ENCODE measurements at regions not wholly inside any gene's neighbourhood (a gene's known extent, or its start where the extent isn't known, plus 50 kb on each side); places are given as distances from the start of the nearest gene placed in this dataset.
A peak's percentile ranks its signal among the peaks of the same experiment; 100 is the strongest.

DNA sequence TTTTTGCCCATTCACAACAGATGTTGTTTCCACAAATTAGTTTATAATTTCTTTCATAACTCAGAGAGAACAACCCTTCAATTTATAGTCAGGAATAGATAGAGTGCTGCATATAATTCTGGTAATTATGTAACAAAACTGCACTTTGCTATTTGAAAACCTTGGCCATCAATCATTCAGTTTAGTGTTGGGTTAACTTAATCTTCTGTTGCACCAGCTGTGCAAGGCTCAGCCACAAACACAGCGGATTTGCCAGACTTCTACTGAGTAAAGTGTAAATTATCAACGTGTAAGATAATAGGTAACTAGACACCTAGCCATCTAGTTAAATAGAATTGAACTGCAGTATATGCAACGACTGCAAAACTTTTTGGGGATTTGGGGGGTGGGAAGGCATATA, 1064.3 kb upstream of the EPHA6 start:
- H3K27ac ChIP-seq: no peak overlapping the region
- TF ChIP-seq ZFX (IDR thresholded peaks at IDR 0.05): no peak
- TF ChIP-seq, protein P1, sequence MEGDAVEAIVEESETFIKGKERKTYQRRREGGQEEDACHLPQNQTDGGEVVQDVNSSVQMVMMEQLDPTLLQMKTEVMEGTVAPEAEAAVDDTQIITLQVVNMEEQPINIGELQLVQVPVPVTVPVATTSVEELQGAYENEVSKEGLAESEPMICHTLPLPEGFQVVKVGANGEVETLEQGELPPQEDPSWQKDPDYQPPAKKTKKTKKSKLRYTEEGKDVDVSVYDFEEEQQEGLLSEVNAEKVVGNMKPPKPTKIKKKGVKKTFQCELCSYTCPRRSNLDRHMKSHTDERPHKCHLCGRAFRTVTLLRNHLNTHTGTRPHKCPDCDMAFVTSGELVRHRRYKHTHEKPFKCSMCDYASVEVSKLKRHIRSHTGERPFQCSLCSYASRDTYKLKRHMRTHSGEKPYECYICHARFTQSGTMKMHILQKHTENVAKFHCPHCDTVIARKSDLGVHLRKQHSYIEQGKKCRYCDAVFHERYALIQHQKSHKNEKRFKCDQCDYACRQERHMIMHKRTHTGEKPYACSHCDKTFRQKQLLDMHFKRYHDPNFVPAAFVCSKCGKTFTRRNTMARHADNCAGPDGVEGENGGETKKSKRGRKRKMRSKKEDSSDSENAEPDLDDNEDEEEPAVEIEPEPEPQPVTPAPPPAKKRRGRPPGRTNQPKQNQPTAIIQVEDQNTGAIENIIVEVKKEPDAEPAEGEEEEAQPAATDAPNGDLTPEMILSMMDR (conservative IDR thresholded peaks at IDR 0.05): no peak

DNA sequence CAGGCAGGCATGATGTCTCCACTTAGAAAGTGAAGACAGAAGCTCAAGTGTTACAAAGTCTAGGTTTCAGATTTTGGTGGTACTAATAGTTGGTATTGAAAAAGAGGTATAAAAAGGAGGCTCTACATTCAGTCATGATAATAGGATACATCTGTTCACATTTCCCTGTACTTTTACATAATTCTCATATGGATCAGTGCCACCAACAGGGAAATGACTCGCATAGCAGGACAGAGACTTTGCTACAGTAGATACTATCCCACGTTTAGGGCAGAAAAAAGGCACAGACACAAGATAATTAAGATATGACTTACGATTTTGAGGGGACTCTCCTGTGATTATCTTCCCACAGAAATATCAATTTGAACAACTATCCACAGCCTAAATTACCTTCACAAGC, 1062.9 kb upstream of the EPHA6 start:
- TF ChIP-seq, protein P1 (conservative IDR thresholded peaks at IDR 0.05): no peak
- no peak for TF ChIP-seq ZFX (IDR thresholded peaks at IDR 0.05)
- no peak overlapping the region for H3K27ac ChIP-seq

DNA sequence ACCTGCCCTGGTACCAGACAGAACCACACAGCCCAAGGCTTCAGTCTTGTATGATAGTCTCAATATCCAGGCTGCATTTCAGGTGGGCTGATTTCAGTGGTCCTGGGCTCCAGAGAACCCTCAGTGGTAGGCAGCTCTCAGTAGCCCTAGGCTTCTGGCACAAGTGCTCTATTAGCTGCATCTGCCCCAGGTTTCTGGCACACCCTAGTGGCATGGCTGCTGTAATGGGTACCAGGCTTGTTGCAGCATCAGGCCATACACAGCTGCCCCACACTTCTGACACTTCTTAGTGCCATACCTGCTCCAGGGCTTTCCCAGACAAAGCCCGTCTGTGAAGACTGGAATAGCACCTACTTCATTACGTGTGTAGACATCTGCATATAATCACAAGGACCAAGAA, 1062.2 kb upstream of the EPHA6 start:
- H3K27ac ChIP-seq: no peak overlapping the region
- TF ChIP-seq, protein P1 (conservative IDR thresholded peaks at IDR 0.05): peak; percentile 8; the same call in 1 of the 2 replicates
- no peak for TF ChIP-seq ZFX (IDR thresholded peaks at IDR 0.05)

DNA sequence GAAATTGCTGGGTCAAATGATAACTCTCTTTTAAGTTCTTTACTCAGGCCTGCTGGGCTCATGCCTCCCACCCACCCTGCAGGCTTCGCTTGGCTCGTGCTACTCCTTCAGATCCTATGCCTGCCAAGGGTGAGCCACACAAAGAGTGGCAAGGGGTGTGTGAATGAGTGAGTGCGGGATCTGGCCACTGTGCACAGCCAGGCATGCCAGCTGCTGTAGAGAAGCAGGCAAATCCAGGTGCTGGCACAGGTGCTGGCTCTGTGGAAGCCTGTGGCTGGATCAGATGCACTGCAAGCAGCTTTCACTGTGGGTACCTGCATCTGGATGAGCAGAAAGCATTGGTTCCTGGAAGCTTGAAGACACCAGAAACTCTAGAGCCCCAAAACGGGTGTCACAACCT, 1055.7 kb upstream of the EPHA6 start:
- TF ChIP-seq, protein P1 (conservative IDR thresholded peaks at IDR 0.05): no peak
- TF ChIP-seq ZFX (IDR thresholded peaks at IDR 0.05): no peak
- no peak overlapping the region for H3K27ac ChIP-seq

DNA sequence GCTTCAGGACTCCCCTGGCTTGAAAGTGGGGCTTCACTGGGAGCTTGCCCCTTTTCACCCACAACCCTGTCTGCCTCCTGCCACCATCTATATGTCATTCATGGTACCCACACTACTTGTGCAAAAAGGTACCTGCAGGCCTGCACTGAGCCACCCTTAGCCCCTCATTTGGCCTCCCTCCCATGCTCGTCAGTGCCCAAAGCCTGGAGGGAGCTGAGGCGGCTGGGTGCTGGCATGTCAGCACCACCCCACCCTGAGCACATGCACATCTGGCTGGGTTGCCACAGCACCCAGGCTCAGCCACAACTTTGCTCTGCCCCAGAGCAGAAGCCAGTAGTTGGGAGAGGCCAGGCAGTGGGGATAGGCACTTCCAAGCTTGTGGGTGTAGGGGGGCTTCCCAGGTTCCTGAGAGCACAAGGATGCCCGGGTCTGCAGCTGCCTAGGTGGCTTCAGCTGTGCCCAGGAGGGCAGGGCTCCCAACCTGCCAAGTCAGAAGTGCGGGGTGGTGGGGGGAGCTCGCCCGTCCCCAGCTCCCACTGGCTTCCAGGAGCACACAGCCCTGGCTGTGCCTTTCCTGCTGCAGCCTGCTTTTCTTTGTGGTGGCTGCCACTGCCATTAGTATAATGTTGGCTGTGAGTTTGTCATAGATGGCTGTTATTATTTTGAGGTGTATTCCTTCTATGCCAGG, 1054.6 kb upstream of the EPHA6 start:
- H3K27ac ChIP-seq: no peak overlapping the region
- TF ChIP-seq, protein P1 (conservative IDR thresholded peaks at IDR 0.05): no peak
- TF ChIP-seq ZFX (IDR thresholded peaks at IDR 0.05): no peak

DNA sequence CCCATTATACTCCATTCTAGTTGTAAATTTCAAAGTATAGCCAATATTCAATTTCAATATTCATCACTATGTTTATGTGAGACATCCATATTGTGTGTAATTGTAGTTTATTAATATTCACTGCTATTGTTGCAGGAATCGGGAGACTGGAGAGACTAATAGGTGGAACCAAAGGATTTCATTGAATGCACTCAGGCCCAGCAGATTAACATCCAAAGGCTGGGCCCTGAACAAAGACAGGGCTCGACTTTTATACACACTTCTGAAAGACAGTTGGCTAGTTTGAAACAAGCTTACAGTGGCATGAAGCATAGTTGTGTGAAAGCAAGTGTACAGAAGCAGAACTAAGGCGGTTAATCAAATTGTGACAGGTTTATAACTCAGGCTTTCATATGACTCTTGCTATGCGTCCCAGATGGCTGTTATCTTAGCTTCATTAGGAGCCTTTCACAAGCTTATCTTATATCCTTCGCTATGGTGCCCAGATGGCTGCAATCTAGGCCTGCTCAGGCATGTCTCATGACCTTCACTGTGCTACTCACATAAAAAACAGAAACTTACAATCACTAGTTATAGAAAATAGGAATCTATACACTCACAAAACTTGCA, 1038.8 kb upstream of the EPHA6 start:
- TF ChIP-seq, protein P1 (conservative IDR thresholded peaks at IDR 0.05): no peak
- TF ChIP-seq ZFX (IDR thresholded peaks at IDR 0.05): no peak
- H3K27ac ChIP-seq: no peak overlapping the region

DNA sequence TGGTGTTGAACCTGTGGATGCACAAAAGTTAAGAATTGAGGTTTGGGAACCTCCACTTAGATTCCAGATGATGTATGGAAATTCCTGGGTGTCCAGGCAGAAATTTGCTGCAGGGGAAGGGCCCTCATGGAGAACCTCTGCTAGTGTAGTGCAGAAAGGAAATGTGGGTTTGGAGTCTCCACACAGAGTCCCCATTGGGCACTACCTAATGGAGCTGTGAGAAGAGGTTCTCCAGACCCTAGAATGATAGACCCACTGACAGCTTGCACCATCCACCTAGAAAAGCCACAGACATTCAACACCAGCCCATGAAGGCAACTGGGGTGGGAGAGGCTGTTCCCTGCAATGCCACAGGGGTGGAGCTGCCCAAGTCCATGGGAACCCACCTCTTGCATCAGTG, 1032.8 kb upstream of the EPHA6 start:
- no peak for TF ChIP-seq ZFX (IDR thresholded peaks at IDR 0.05)
- TF ChIP-seq, protein P1 (conservative IDR thresholded peaks at IDR 0.05): no peak
- no peak overlapping the region for H3K27ac ChIP-seq

All from C4-2B (cell line).